IMR-90 (cell line): ENCODE measurements at regions not wholly inside any gene's neighbourhood (a gene's known extent, or its start where the extent isn't known, plus 50 kb on each side); places are given as distances from the start of the nearest gene placed in this dataset.
A peak's percentile ranks its signal among the peaks of the same experiment; 100 is the strongest.

ENCODE experiments used
- ATAC-seq: fragments of 200-7000 bp; cut with Tn5 transposase; 2 replicates; pipeline ENCODE4 v1.9.1; 2020; ENCODE audit warnings: low read depth, mild to moderate bottlenecking, moderate library complexity
- BruUV-seq: library from RNA; stranded (reverse); fragments of 400-500 nt; replicated peaks from 2 replicates; lab custom pipeline; 2021; lab: Mats Ljungman, UMichigan
- CTCF ChIA-PET: fragments of 300-600 bp; formaldehyde crosslinking; extraction: SDS; loops from one replicate; lab custom pipeline; 2021; ENCODE audit warnings: antibody characterized with exemption; lab: Yijun Ruan, JAX
- POLR2A ChIA-PET: fragments of 300-600 bp; sonication (Branson Sonifier 250); formaldehyde crosslinking; loops from one replicate; lab custom pipeline; 2022; ENCODE audit warnings: antibody characterized with exemption; ENCODE audit not compliant: unreplicated experiment; lab: Charles Lee
- DNase-seq: peaks from one replicate; pipeline ENCODE4 v3.0.0; 2013
- H2AFZ ChIP-seq: replicated peaks from 2 replicates; pipeline ENCODE3; 2013; ENCODE audit warnings: low read length, mild to moderate bottlenecking; ENCODE audit not compliant: poor library complexity
- H2AK5ac ChIP-seq: 2 replicates; pipeline ENCODE4 v1.6.1; 2013; ENCODE audit warnings: low read depth, low read length, inconsistent platforms
- H2AK9ac ChIP-seq: replicated peaks from 2 replicates; pipeline ENCODE3; 2013; ENCODE audit warnings: mild to moderate bottlenecking, low read depth, low read length, moderate library complexity; ENCODE audit not compliant: poor library complexity
- H2BK120ac ChIP-seq: 2 replicates; pipeline ENCODE4 v1.6.1; 2013; ENCODE audit warnings: low read depth, low read length, inconsistent platforms
- H2BK15ac ChIP-seq: 3 replicates; pipeline ENCODE4 v1.6.1; 2013; ENCODE audit warnings: low read depth, low read length, inconsistent platforms
- H2BK20ac ChIP-seq: 2 replicates; pipeline ENCODE4 v1.6.1; 2013; ENCODE audit warnings: low read depth, mild to moderate bottlenecking, inconsistent platforms, low read length, moderate library complexity
- H2BK5ac ChIP-seq: 2 replicates; pipeline ENCODE4 v1.6.1; 2013; ENCODE audit warnings: mild to moderate bottlenecking, low read depth, low read length, inconsistent platforms; ENCODE audit not compliant: poor library complexity, severe bottlenecking
- H3K14ac ChIP-seq: replicated peaks from 2 replicates; pipeline ENCODE4 v1.6.1; 2013; ENCODE audit warnings: low read depth, low read length, inconsistent platforms
- H3K18ac ChIP-seq: 2 replicates; pipeline ENCODE4 v1.6.1; 2013; ENCODE audit warnings: low read depth, low read length, control low read depth
- H3K23ac ChIP-seq: 2 replicates; pipeline ENCODE4 v1.6.1; 2013; ENCODE audit warnings: low read depth, low read length, inconsistent platforms
- H3K27ac ChIP-seq: 2 replicates; pipeline ENCODE4 v1.5.1; 2013; ENCODE audit warnings: mild to moderate bottlenecking, control low read depth, low read length; ENCODE audit not compliant: insufficient read depth
- H3K27me3 ChIP-seq: 2 replicates; pipeline ENCODE4 v1.6.1; 2013; ENCODE audit warnings: low read length; ENCODE audit not compliant: control insufficient read depth, insufficient read depth
- H3K36me3 ChIP-seq: 2 replicates; pipeline ENCODE4 v1.6.1; 2013; ENCODE audit warnings: low read length, mixed read lengths; ENCODE audit not compliant: control insufficient read depth, insufficient read depth
- H3K4ac ChIP-seq: 2 replicates; pipeline ENCODE4 v1.6.1; 2013; ENCODE audit warnings: low read depth, low read length, inconsistent platforms
- H3K4me1 ChIP-seq: 2 replicates; pipeline ENCODE4 v1.6.1; 2013; ENCODE audit warnings: low read length, mixed read lengths; ENCODE audit not compliant: control insufficient read depth, insufficient read depth
- H3K4me2 ChIP-seq: 2 replicates; pipeline ENCODE4 v1.6.1; 2013; ENCODE audit warnings: low read depth, mild to moderate bottlenecking, control low read depth, low read length, moderate library complexity
- H3K4me3 ChIP-seq: 2 replicates; pipeline ENCODE4 v1.5.1; 2013; ENCODE audit warnings: low read depth, mild to moderate bottlenecking, control low read depth, low read length, moderate library complexity; ENCODE audit not compliant: insufficient read depth
- H3K56ac ChIP-seq: 2 replicates; pipeline ENCODE4 v1.6.1; 2013; ENCODE audit warnings: low read length, inconsistent platforms; ENCODE audit not compliant: insufficient read depth; ENCODE audit errors: extremely low read depth
- H3K79me1 ChIP-seq, 2 experiments: 2 replicates each; pipeline ENCODE4 v1.6.1; 2013; ENCODE audit warnings: low read length in 2 of 2, inconsistent platforms in 1 of 2, low read depth in 1 of 2
- H3K9ac ChIP-seq: 2 replicates; pipeline ENCODE4 v1.6.1; 2013; ENCODE audit warnings: low read depth, low read length, control low read depth
- H3K9me1 ChIP-seq: 2 replicates; pipeline ENCODE4 v1.6.1; 2013; ENCODE audit warnings: low read length, inconsistent platforms; ENCODE audit not compliant: insufficient read depth
- H3K9me3 ChIP-seq: 2 replicates; pipeline ENCODE4 v1.6.1; 2013; ENCODE audit warnings: low read length; ENCODE audit not compliant: control insufficient read depth, insufficient read depth
- H4K20me1 ChIP-seq: 2 replicates; pipeline ENCODE4 v1.6.1; 2013; ENCODE audit warnings: low read length, inconsistent platforms; ENCODE audit not compliant: insufficient read depth
- H4K5ac ChIP-seq: 2 replicates; pipeline ENCODE4 v1.6.1; 2013; ENCODE audit warnings: mild to moderate bottlenecking, low read depth, low read length, control low read depth
- H4K8ac ChIP-seq, 2 experiments: 2 replicates each; pipeline ENCODE4 v1.6.1; 2013; ENCODE audit warnings: low read depth in 2 of 2, low read length in 2 of 2, control low read depth in 1 of 2, inconsistent platforms in 1 of 2
- H4K91ac ChIP-seq: 2 replicates; pipeline ENCODE4 v1.6.1; 2013; ENCODE audit warnings: low read depth, low read length, inconsistent platforms; ENCODE audit not compliant: insufficient read depth
- CEBPB ChIP-seq: IDR thresholded peaks from 2 replicates; pipeline ENCODE4 v1.6.1; 2012; ENCODE audit warnings: low read depth, low read length, improper control_type of control experiment
- POLR2A ChIP-seq: IDR thresholded peaks from 2 replicates; pipeline ENCODE4 v1.6.1; 2012; ENCODE audit warnings: mild to moderate bottlenecking, low read depth, low read length
- RFX5 ChIP-seq: IDR thresholded peaks from 2 replicates; pipeline ENCODE4 v1.8.0; 2012; ENCODE audit warnings: low read depth, mild to moderate bottlenecking, low read length, moderate library complexity
- SMC3 ChIP-seq: fragments of 150-350 bp; IDR thresholded peaks from 2 replicates; pipeline ENCODE4 v1.6.1; 2016; ENCODE audit warnings: low read depth, mild to moderate bottlenecking, antibody characterized with exemption, low read length, moderate library complexity
- WGBS, 2 experiments: methylation state at CpG; one replicate each; pipeline versions ENCODE4 v1.1.5 to v1.1.7; 2013; ENCODE audit warnings: missing lambda C conversion rate in 2 of 2; ENCODE audit not compliant: insufficient read length in 1 of 2; ENCODE audit errors: extremely low coverage in 2 of 2; 5-methylcytosine and 5-hydroxymethylcytosine counted together
- dilution Hi-C: fragments of 300-500 bp; cut with HindIII; formaldehyde crosslinking; loops from one replicate; pipeline ENCODE4 v1.14.3; 2018; ENCODE audit warnings: low sequenced_read_pairs; ENCODE audit not compliant: unreplicated experiment
- in situ Hi-C: fragments of 300-500 bp; cut with MboI; formaldehyde crosslinking; loops from 3 replicates; pipeline ENCODE4 v1.14.3; 2019; ENCODE audit warnings: low sequenced_read_pairs, inconsistent platforms, mixed read lengths
- intact Hi-C: fragments of 100-400 bp; cut with micrococcal nuclease; formaldehyde crosslinking; loops from 2 replicates; pipeline ENCODE4 v1.10.0; 2022

- no peak overlapping the region for H2BK20ac ChIP-seq
- H3K27ac ChIP-seq, result no peak overlapping the region
- ATAC-seq (no peak), DNase-seq (no peak)
- intact Hi-C loops (no loop called here), dilution Hi-C loops (no loop called here), in situ Hi-C loops (no loop called here)
- no peaks in the 10 kb centered on the region for H3K36me3 ChIP-seq
- no peak for TF ChIP-seq RFX5
- TF ChIP-seq CEBPB, result no peak
- no peak for TF ChIP-seq SMC3
- no peak for TF ChIP-seq POLR2A
- H2AFZ ChIP-seq, result peak overlapping the region; percentile 43
- H2BK5ac ChIP-seq, result no peak overlapping the region
- no peak overlapping the region for H3K14ac ChIP-seq
- no peak overlapping the region for H2AK5ac ChIP-seq
- no peak overlapping the region for H3K56ac ChIP-seq
- no peaks in the 10 kb centered on the region for H3K27me3 ChIP-seq
- POLR2A ChIA-PET, result no interaction called here
- no peak overlapping the region for H3K23ac ChIP-seq
- H3K9me1 ChIP-seq, result no peaks in the 10 kb centered on the region
- no peak overlapping the region for H3K18ac ChIP-seq
- BruUV-seq, result no TSS peak
- WGBS, 2 experiments, result 88% methylated on average over 4 of the region's 15 CpGs; no CpG with 5 or more reads in 1 of the 2 experiments
- no peak overlapping the region for H4K91ac ChIP-seq
- H3K79me1 ChIP-seq, result no peaks in the 10 kb centered on the region
- no peak overlapping the region for H3K4me2 ChIP-seq
- no peaks in the 10 kb centered on the region for H4K20me1 ChIP-seq
- H3K4ac ChIP-seq, result no peak overlapping the region
- no peak overlapping the region for H2BK15ac ChIP-seq
- no peak overlapping the region for H4K5ac ChIP-seq
- H2BK120ac ChIP-seq, result no peak overlapping the region
- CTCF ChIA-PET, result no interaction called here
- H3K9me3 ChIP-seq, result peaks cover 12% of the 10 kb centered on the region; the same call in 1 of the 2 replicates
- H3K9ac ChIP-seq, result no peak overlapping the region
- no peak overlapping the region for H3K4me3 ChIP-seq
- no peak overlapping the region for H4K8ac ChIP-seq
- H3K4me1 ChIP-seq, result no peaks in the 10 kb centered on the region
- no peak overlapping the region for H2AK9ac ChIP-seq
Observed at GRCh38 chr4:160159457-160159856, 1056.6 kb downstream of the RAPGEF2 start.
